Liver (tissue), 7 donors: ENCODE measurements at regions not wholly inside any gene's neighbourhood (a gene's known extent, or its start where the extent isn't known, plus 50 kb on each side); places are given as distances from the start of the nearest gene placed in this dataset.

Experiments
- DNase-seq: peaks from one replicate; pipeline ENCODE4 v3.0.0-alpha.2; 2017; ENCODE audit warnings: low spot score
- H3K27ac ChIP-seq, 2 donors: one replicate each; pipeline ENCODE4 v1.7.0; 2013; ENCODE audit warnings: inconsistent platforms in 2 of 2, low read length in 2 of 2, control low read depth in 1 of 2, low read depth in 1 of 2, mild to moderate bottlenecking in 1 of 2
- H3K27me3 ChIP-seq, 4 donors: one replicate each; pipeline versions ENCODE4 v1.6.1 to v1.7.0; 2013; ENCODE audit warnings: low read length in 3 of 4, inconsistent platforms in 1 of 4, mild to moderate bottlenecking in 1 of 4, moderate library complexity in 1 of 4; ENCODE audit not compliant: control insufficient read depth in 4 of 4, insufficient read depth in 4 of 4
- H3K36me3 ChIP-seq, 4 donors: one replicate each; pipeline versions ENCODE4 v1.6.1 to v1.7.0; 2013; ENCODE audit warnings: low read length in 3 of 4, mild to moderate bottlenecking in 3 of 4, low read depth in 1 of 4, moderate library complexity in 1 of 4; ENCODE audit not compliant: control insufficient read depth in 4 of 4, insufficient read depth in 3 of 4
- H3K4me1 ChIP-seq, 4 donors: one replicate each; pipeline versions ENCODE4 v1.6.1 to v1.7.0; 2013; ENCODE audit warnings: low read length in 3 of 4, mild to moderate bottlenecking in 3 of 4, moderate library complexity in 1 of 4; ENCODE audit not compliant: control insufficient read depth in 4 of 4, insufficient read depth in 4 of 4
- H3K4me3 ChIP-seq, 3 donors: one replicate each; pipeline versions ENCODE4 v1.6.1 to v1.7.0; 2013; ENCODE audit warnings: low read length in 3 of 3, control low read depth in 1 of 3, low read depth in 1 of 3, mild to moderate bottlenecking in 1 of 3
- H3K9ac ChIP-seq, 2 donors: one replicate each; pipeline ENCODE4 v1.7.0; 2013; ENCODE audit warnings: low read length in 2 of 2, mild to moderate bottlenecking in 2 of 2, moderate library complexity in 2 of 2, control low read depth in 1 of 2, low read depth in 1 of 2
- H3K9me3 ChIP-seq, 4 donors: one replicate each; pipeline versions ENCODE4 v1.6.1 to v1.7.0; 2013; ENCODE audit warnings: low read length in 3 of 4; ENCODE audit not compliant: control insufficient read depth in 4 of 4
- ATF3 ChIP-seq: IDR thresholded peaks from 2 replicates; pipeline ENCODE4 v1.6.1; 2016; ENCODE audit warnings: antibody characterized with exemption
- EGR1 ChIP-seq, 2 donors: IDR thresholded peaks; 2 replicates each; pipeline ENCODE4 v1.6.1; 2016 to 2018; ENCODE audit warnings: antibody characterized with exemption in 2 of 2, low read depth in 2 of 2
- FOXA1 ChIP-seq: IDR thresholded peaks from 2 replicates; pipeline ENCODE4 v1.6.1; 2016; ENCODE audit warnings: antibody characterized with exemption
- GABPA ChIP-seq, 2 donors: IDR thresholded peaks in 1 of 2; conservative IDR thresholded peaks in 1 of 2; 2 replicates each; pipeline ENCODE4 v1.6.1; 2016; ENCODE audit warnings: antibody characterized with exemption in 2 of 2, mild to moderate bottlenecking in 1 of 2, moderate library complexity in 1 of 2
- HNF4A ChIP-seq, 2 donors: conservative IDR thresholded peaks; 2 replicates each; pipeline ENCODE4 v1.6.1; 2016; ENCODE audit warnings: antibody characterized with exemption in 2 of 2, mild to moderate bottlenecking in 2 of 2
- HNF4G ChIP-seq: IDR thresholded peaks from 2 replicates; pipeline ENCODE4 v1.6.1; 2016; ENCODE audit warnings: antibody characterized with exemption
- JUND ChIP-seq, 2 donors: IDR thresholded peaks; 2 replicates each; pipeline ENCODE4 v1.6.1; 2016; ENCODE audit warnings: antibody characterized with exemption in 2 of 2
- MAX ChIP-seq: IDR thresholded peaks from 2 replicates; pipeline ENCODE4 v1.6.1; 2016; ENCODE audit warnings: antibody characterized with exemption
- NR2F2 ChIP-seq: IDR thresholded peaks from 2 replicates; pipeline ENCODE4 v1.6.1; 2016; ENCODE audit warnings: antibody characterized with exemption
- RXRA ChIP-seq, 2 donors: IDR thresholded peaks; 2 replicates each; pipeline ENCODE4 v1.6.1; 2017 to 2018; ENCODE audit warnings: antibody characterized with exemption in 2 of 2, mild to moderate bottlenecking in 1 of 2
- SP1 ChIP-seq: IDR thresholded peaks from 2 replicates; pipeline ENCODE4 v1.6.1; 2018; ENCODE audit warnings: antibody characterized with exemption, mild to moderate bottlenecking
- TAF1 ChIP-seq: conservative IDR thresholded peaks from 2 replicates; pipeline ENCODE4 v1.6.1; 2016; ENCODE audit warnings: antibody characterized with exemption, mild to moderate bottlenecking
- YY1 ChIP-seq: IDR thresholded peaks from 2 replicates; pipeline ENCODE4 v1.6.1; 2016; ENCODE audit warnings: antibody characterized with exemption, mild to moderate bottlenecking
- WGBS: extraction: QIAGEN DNeasy Blood & Tissue Kit; methylation state at CpG from one replicate; pipeline ENCODE4 v1.1.7; 2013; 5-methylcytosine and 5-hydroxymethylcytosine counted together
- TF ChIP-seq, protein P1 (sequence below): IDR thresholded peaks from 2 replicates; pipeline ENCODE4 v1.6.1; 2016; ENCODE audit warnings: antibody characterized with exemption, mild to moderate bottlenecking
- TF ChIP-seq, protein P2 (sequence below): IDR thresholded peaks from 2 replicates; pipeline ENCODE4 v1.6.1; 2016; ENCODE audit warnings: antibody characterized with exemption
- donor health status: healthy.
- donor health status: healthy.
- donor health status: healthy.
- donor health status: healthy.

DNA sequence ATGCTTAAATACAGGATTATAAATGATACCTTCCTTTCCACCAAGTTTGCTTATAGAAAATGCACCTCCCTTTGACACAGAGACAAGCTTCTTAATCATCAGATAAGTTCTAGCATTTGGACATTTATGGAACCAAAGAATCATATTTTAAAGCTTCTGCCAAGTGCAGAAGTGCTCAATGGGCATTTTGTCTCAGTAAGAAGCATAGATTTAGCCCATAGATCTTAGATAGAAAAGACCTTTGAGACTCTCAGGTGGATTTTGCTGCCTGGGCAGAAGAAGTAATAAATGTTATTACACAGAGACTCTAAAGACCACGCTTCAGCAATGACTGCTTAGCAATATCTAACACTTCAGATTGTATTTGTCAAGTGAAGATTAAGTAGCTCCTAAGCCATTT, 174.6 kb downstream of the VEGFC start:
- TF ChIP-seq EGR1 (IDR thresholded peaks at IDR 0.05; ENCODE audit: low read depth in 2 of 2) (no peak), HNF4G (no peak), FOXA1 (no peak), GABPA (IDR thresholded peaks at IDR 0.05 in 1 of 2, conservative IDR thresholded peaks at IDR 0.05 in 1 of 2) (no peak), NR2F2 (no peak), RXRA (IDR thresholded peaks at IDR 0.05) (no peak), YY1 (no peak), MAX (no peak)
- TF ChIP-seq, protein P1, sequence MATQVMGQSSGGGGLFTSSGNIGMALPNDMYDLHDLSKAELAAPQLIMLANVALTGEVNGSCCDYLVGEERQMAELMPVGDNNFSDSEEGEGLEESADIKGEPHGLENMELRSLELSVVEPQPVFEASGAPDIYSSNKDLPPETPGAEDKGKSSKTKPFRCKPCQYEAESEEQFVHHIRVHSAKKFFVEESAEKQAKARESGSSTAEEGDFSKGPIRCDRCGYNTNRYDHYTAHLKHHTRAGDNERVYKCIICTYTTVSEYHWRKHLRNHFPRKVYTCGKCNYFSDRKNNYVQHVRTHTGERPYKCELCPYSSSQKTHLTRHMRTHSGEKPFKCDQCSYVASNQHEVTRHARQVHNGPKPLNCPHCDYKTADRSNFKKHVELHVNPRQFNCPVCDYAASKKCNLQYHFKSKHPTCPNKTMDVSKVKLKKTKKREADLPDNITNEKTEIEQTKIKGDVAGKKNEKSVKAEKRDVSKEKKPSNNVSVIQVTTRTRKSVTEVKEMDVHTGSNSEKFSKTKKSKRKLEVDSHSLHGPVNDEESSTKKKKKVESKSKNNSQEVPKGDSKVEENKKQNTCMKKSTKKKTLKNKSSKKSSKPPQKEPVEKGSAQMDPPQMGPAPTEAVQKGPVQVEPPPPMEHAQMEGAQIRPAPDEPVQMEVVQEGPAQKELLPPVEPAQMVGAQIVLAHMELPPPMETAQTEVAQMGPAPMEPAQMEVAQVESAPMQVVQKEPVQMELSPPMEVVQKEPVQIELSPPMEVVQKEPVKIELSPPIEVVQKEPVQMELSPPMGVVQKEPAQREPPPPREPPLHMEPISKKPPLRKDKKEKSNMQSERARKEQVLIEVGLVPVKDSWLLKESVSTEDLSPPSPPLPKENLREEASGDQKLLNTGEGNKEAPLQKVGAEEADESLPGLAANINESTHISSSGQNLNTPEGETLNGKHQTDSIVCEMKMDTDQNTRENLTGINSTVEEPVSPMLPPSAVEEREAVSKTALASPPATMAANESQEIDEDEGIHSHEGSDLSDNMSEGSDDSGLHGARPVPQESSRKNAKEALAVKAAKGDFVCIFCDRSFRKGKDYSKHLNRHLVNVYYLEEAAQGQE, result no peak
- Histone ChIP-seq H3K27ac (no peak overlapping the region), H3K9ac (no peak overlapping the region), H3K4me3 (no peak overlapping the region), H3K9me3 (no peaks in the 10 kb centered on the region), H3K27me3 (peaks cover 0 to 4% (median 0%) of the 10 kb centered on the region in 4 donors), H3K4me1 (no peaks in the 10 kb centered on the region), H3K36me3 (no peaks in the 10 kb centered on the region)
- 63% methylated on average over 1 of the region's 1 CpG for WGBS
- DNase-seq, result no peak

- Histone ChIP-seq H3K9ac (no peak overlapping the region), H3K9me3 (no peaks in the 10 kb centered on the region), H3K27me3 (peaks cover 0 to 4% (median 0%) of the 10 kb centered on the region in 4 donors), H3K36me3 (no peaks in the 10 kb centered on the region), H3K4me1 (no peaks in the 10 kb centered on the region), H3K27ac (no peak overlapping the region), H3K4me3 (no peak overlapping the region)
- DNase-seq, result no peak
- no peak for TF ChIP-seq HNF4A (conservative IDR thresholded peaks at IDR 0.05)
- no peak for TF ChIP-seq EGR1 (IDR thresholded peaks at IDR 0.05; ENCODE audit: low read depth in 2 of 2)
- no peak for TF ChIP-seq NR2F2
- 78% methylated on average over 2 of the region's 2 CpGs for WGBS
Observed at GRCh38 chr4:176619430-176619829, 173.3 kb downstream of the VEGFC start.

DNA sequence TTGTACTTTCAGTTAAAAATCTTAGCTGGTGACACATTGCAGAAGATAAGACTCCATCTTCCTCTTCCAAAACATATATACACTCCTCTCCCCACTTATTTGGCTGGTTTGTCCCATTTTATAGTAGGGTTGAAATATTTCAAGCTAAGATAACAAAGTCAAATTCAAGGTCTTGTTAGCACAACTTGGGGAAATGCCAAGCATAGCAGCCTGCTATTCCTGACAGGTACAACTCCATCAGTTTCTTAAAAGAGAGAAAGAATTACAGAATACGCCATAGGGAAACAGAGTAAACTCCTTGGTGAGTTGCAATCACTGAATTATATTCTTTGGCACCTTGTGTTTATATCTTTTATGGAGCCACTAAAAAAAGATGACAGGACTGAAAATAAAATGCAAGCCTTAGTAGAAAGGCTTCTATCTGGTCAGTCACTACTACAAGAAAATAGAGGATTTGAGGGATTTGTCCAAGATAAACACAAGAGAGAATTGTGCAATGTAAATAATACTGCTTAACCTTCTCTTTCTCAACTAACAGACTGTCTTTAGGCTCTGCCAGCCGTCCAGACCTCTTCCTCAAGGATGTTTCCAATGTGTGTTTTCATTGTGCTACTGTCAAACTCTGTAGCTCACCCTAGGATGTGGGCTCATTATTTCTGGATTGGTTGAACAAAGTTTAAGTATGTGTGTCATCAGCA, 170.3 kb downstream of the VEGFC start:
- no peak overlapping the region for H3K27ac ChIP-seq
- H3K9me3 ChIP-seq, result no peaks in the 10 kb centered on the region
- H3K4me3 ChIP-seq, result no peak overlapping the region
- DNase-seq, result no peak
- TF ChIP-seq ATF3 (no peak), MAX (no peak), TAF1 (no peak), SP1 (no peak), RXRA (IDR thresholded peaks at IDR 0.05) (no peak), HNF4A (conservative IDR thresholded peaks at IDR 0.05) (no peak), GABPA (IDR thresholded peaks at IDR 0.05 in 1 of 2, conservative IDR thresholded peaks at IDR 0.05 in 1 of 2) (no peak), JUND (IDR thresholded peaks at IDR 0.05) (no peak), FOXA1 (no peak), EGR1 (IDR thresholded peaks at IDR 0.05; ENCODE audit: low read depth in 2 of 2) (no peak)
- TF ChIP-seq, protein P1, result no peak
- TF ChIP-seq, protein P2, sequence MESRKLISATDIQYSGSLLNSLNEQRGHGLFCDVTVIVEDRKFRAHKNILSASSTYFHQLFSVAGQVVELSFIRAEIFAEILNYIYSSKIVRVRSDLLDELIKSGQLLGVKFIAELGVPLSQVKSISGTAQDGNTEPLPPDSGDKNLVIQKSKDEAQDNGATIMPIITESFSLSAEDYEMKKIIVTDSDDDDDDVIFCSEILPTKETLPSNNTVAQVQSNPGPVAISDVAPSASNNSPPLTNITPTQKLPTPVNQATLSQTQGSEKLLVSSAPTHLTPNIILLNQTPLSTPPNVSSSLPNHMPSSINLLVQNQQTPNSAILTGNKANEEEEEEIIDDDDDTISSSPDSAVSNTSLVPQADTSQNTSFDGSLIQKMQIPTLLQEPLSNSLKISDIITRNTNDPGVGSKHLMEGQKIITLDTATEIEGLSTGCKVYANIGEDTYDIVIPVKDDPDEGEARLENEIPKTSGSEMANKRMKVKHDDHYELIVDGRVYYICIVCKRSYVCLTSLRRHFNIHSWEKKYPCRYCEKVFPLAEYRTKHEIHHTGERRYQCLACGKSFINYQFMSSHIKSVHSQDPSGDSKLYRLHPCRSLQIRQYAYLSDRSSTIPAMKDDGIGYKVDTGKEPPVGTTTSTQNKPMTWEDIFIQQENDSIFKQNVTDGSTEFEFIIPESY, result no peak
- 42% methylated on average over 2 of the region's 2 CpGs for WGBS
- H3K9ac ChIP-seq, result no peak overlapping the region
- no peaks in the 10 kb centered on the region for H3K4me1 ChIP-seq
- no peaks in the 10 kb centered on the region for H3K36me3 ChIP-seq
- peaks cover 0 to 5% (median 0%) of the 10 kb centered on the region in 4 donors for H3K27me3 ChIP-seq
